Breast epithelium (tissue), 4 donors: ENCODE measurements at regions not wholly inside any gene's neighbourhood (a gene's known extent, or its start where the extent isn't known, plus 50 kb on each side); places are given as distances from the start of the nearest gene placed in this dataset.

Experiments used
- DNase-seq, 2 donors: peaks; one replicate each; pipeline ENCODE4 v3.0.0-alpha.2; 2019; ENCODE audit warnings: low spot score in 2 of 2
- H3K27ac ChIP-seq, 2 donors: fragments of 200-600 bp; sonication (generic) in 1 of 2; one replicate each; pipeline ENCODE4 v1.5.1; 2016 to 2019; ENCODE audit warnings: mild to moderate bottlenecking in 1 of 2
- H3K27me3 ChIP-seq, 2 donors: fragments of 200-600 bp; sonication (generic) in 1 of 2; one replicate each; pipeline versions ENCODE4 v1.5.1 to v1.6.0; 2017 to 2019; ENCODE audit warnings: control low read depth in 1 of 2, mild to moderate bottlenecking in 1 of 2
- H3K36me3 ChIP-seq: fragments of 200-600 bp; one replicate; pipeline ENCODE4 v1.5.1; 2019
- H3K4me1 ChIP-seq, 2 donors: fragments of 200-600 bp; sonication (generic); one replicate each; pipeline ENCODE4 v1.5.1; 2016 to 2019; ENCODE audit warnings: control low read depth in 1 of 2
- H3K4me3 ChIP-seq, 3 donors: fragments of 200-600 bp; sonication (generic); 1 replicate in 2 of 3; 2 replicates in 1 of 3; pipeline ENCODE4 v1.5.1; 2016 to 2019; ENCODE audit warnings: mild to moderate bottlenecking in 3 of 3, moderate library complexity in 2 of 3
- H3K9me3 ChIP-seq, 2 donors: fragments of 200-600 bp; sonication (generic) in 1 of 2; one replicate each; pipeline ENCODE4 v1.5.1; 2016 to 2019; ENCODE audit warnings: control low read depth in 1 of 2
- CTCF ChIP-seq, 3 donors: fragments of 450-650 bp; IDR thresholded peaks; one replicate each; pipeline ENCODE4 v1.5.1; 2016 to 2017; ENCODE audit warnings: antibody characterized with exemption in 3 of 3, mild to moderate bottlenecking in 3 of 3, moderate library complexity in 3 of 3
- POLR2A ChIP-seq: fragments of 450-650 bp; IDR thresholded peaks from one replicate; pipeline ENCODE4 v1.6.1; 2016; ENCODE audit warnings: antibody characterized with exemption, mild to moderate bottlenecking, moderate library complexity
- POLR2AphosphoS5 ChIP-seq, 3 donors: sonication (generic); formaldehyde crosslinking; IDR thresholded peaks; one replicate each; pipeline ENCODE4 v1.6.1; 2017; ENCODE audit warnings: antibody characterized with exemption in 3 of 3
- intact Hi-C: fragments of 100-400 bp; cut with DNase I; formaldehyde crosslinking; loops from one replicate; pipeline ENCODE4 v1.15.1; 2023; ENCODE audit warnings: low total_unique reads

- intact Hi-C loops, result no loop called here
- H3K4me1 ChIP-seq, result no peaks in the 10 kb centered on the region
- H3K4me3 ChIP-seq, result no peak overlapping the region
- TF ChIP-seq POLR2A, result no peak
- H3K27me3 ChIP-seq, result no peaks in the 10 kb centered on the region
- H3K36me3 ChIP-seq, result no peaks in the 10 kb centered on the region
- no peak overlapping the region for H3K27ac ChIP-seq
- no peak for DNase-seq
- H3K9me3 ChIP-seq, result no peaks in the 10 kb centered on the region
Measured at GRCh38 chr4:125511715-125512114, 197.0 kb downstream of the FAT4 start.

DNA sequence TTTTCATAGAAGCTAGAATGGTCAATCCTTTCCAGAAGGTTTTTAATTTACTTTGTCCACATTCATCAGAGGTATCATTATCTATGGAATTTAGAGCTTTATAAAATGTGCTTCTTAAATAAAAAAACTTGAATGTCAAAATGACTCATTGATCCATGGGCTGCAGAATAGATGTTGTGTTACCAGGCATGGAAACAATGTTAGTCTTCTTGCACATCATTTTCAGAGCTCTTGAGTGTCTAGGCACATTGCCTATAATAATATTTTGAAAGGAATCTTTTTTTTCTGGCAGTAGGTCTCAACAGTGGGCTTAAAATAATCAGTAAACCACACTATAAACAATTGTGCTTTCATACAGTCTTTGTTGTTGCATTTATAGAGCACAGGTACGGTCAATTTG lies 200.3 kb downstream of the FAT4 start:
- no peaks in the 10 kb centered on the region for H3K9me3 ChIP-seq
- H3K27ac ChIP-seq, result no peak overlapping the region
- H3K4me1 ChIP-seq, result no peaks in the 10 kb centered on the region
- DNase-seq, result no peak
- TF ChIP-seq POLR2A, result no peak
- no peak for TF ChIP-seq CTCF (IDR thresholded peaks at IDR 0.05)
- no peak for TF ChIP-seq POLR2AphosphoS5 (IDR thresholded peaks at IDR 0.05)
- no peaks in the 10 kb centered on the region for H3K36me3 ChIP-seq
- no peaks in the 10 kb centered on the region for H3K27me3 ChIP-seq
- no peak overlapping the region for H3K4me3 ChIP-seq
- intact Hi-C loops, result no loop called here

DNA sequence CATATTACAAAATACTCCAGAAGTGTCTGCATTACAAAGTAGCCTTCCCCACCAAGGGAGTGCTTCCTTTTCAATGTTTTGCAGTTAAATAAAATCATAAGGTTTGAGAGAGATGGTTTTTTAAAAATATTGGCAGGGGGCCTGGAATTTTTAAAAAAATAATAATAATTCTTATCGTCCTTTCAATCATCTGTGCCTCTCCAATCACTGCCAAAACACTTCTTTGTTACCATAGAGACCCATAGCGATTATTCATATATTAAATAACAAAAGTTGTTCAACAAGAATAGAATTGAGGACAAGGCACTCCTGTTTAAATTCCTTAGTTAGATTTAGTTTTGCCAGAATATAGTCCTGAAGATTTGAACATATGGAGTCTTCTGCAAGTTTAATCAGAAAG lies 203.1 kb downstream of the FAT4 start:
- Histone ChIP-seq H3K27ac (no peak overlapping the region), H3K9me3 (no peaks in the 10 kb centered on the region), H3K4me1 (no peaks in the 10 kb centered on the region), H3K36me3 (no peaks in the 10 kb centered on the region), H3K27me3 (no peaks in the 10 kb centered on the region), H3K4me3 (no peak overlapping the region)
- no peak for DNase-seq
- TF ChIP-seq POLR2A (no peak), POLR2AphosphoS5 (IDR thresholded peaks at IDR 0.05) (no peak), CTCF (IDR thresholded peaks at IDR 0.05) (no peak)
- intact Hi-C loops, result no loop called here

GRCh38 chr4:125518281-125518680 lies 203.5 kb downstream of the FAT4 start:
- DNase-seq, result no peak
- no peaks in the 10 kb centered on the region for H3K9me3 ChIP-seq
- H3K4me3 ChIP-seq, result no peak overlapping the region
- intact Hi-C loops, result no loop called here
- no peaks in the 10 kb centered on the region for H3K27me3 ChIP-seq
- no peak for TF ChIP-seq POLR2A
- TF ChIP-seq POLR2AphosphoS5 (IDR thresholded peaks at IDR 0.05), result no peak
- TF ChIP-seq CTCF (IDR thresholded peaks at IDR 0.05), result no peak
- no peaks in the 10 kb centered on the region for H3K4me1 ChIP-seq
- no peak overlapping the region for H3K27ac ChIP-seq
- H3K36me3 ChIP-seq, result no peaks in the 10 kb centered on the region

GRCh38 chr4:125519371-125520146 lies 204.8 kb downstream of the FAT4 start:
- H3K27ac ChIP-seq, result no peak overlapping the region
- H3K27me3 ChIP-seq, result no peaks in the 10 kb centered on the region
- H3K4me1 ChIP-seq, result no peaks in the 10 kb centered on the region
- H3K36me3 ChIP-seq, result no peaks in the 10 kb centered on the region
- TF ChIP-seq CTCF (IDR thresholded peaks at IDR 0.05) (no peak), POLR2AphosphoS5 (IDR thresholded peaks at IDR 0.05) (no peak), POLR2A (no peak)
- no peaks in the 10 kb centered on the region for H3K9me3 ChIP-seq
- no peak overlapping the region for H3K4me3 ChIP-seq
- no peak for DNase-seq
- intact Hi-C loops, result no loop called here
